Subcutaneous abdominal adipose tissue (tissue), 5 donors: ENCODE measurements at regions not wholly inside any gene's neighbourhood (a gene's known extent, or its start where the extent isn't known, plus 50 kb on each side); places are given as distances from the start of the nearest gene placed in this dataset.
A peak's percentile ranks its signal among the peaks of the same experiment; 100 is the strongest.
"Not testable (repeated sequence)": the region's sequence is repeated elsewhere in the genome, so short reads cannot be mapped to it uniquely, and the experiment has no call there.

ENCODE experiments used
- H3K27ac ChIP-seq: one replicate; pipeline ENCODE4 v1.7.0; 2013; ENCODE audit warnings: low read depth, mild to moderate bottlenecking, inconsistent platforms, low read length, moderate library complexity
- H3K27me3 ChIP-seq, 5 donors: one replicate each; pipeline ENCODE4 v1.7.0; 2013; ENCODE audit warnings: low read length in 5 of 5, inconsistent platforms in 1 of 5; ENCODE audit not compliant: control insufficient read depth in 5 of 5, insufficient read depth in 4 of 5
- H3K36me3 ChIP-seq, 5 donors: one replicate each; pipeline ENCODE4 v1.7.0; 2013; ENCODE audit warnings: low read length in 5 of 5; ENCODE audit not compliant: control insufficient read depth in 5 of 5, insufficient read depth in 5 of 5
- H3K4me1 ChIP-seq, 5 donors: one replicate each; pipeline ENCODE4 v1.7.0; 2013; ENCODE audit warnings: low read length in 5 of 5, mild to moderate bottlenecking in 3 of 5, moderate library complexity in 1 of 5; ENCODE audit not compliant: control insufficient read depth in 5 of 5, insufficient read depth in 5 of 5
- H3K4me3 ChIP-seq, 5 donors: one replicate each; pipeline ENCODE4 v1.7.0; 2013; ENCODE audit warnings: low read length in 5 of 5, low read depth in 1 of 5
- H3K9ac ChIP-seq, 5 donors: one replicate each; pipeline ENCODE4 v1.7.0; 2013; ENCODE audit warnings: low read length in 5 of 5, mild to moderate bottlenecking in 4 of 5, moderate library complexity in 3 of 5
- H3K9me3 ChIP-seq, 5 donors: one replicate each; pipeline ENCODE4 v1.7.0; 2013; ENCODE audit warnings: low read length in 5 of 5; ENCODE audit not compliant: control insufficient read depth in 5 of 5
- donor health status: healthy.
- donor health status: healthy.
- donor health status: healthy.
- donor health status: healthy.
- donor health status: healthy.

- Histone ChIP-seq H3K4me3 (no peak overlapping the region), H3K9ac (no peak overlapping the region), H3K27ac (no peak overlapping the region)
Observed at GRCh38 chr13:50230662-50230978, 215.4 kb downstream of the KCNRG start.

GRCh38 chr13:50233574-50233973, 218.3 kb downstream of the KCNRG start:
- not testable (repeated sequence) for H3K27ac ChIP-seq, H3K36me3 ChIP-seq, H3K9me3 ChIP-seq, H3K9ac ChIP-seq, H3K4me1 ChIP-seq, H3K4me3 ChIP-seq, H3K27me3 ChIP-seq

More at GRCh38 chr13:50230662-50230978, 215.4 kb downstream of the KCNRG start:
- no peaks in the 10 kb centered on the region for H3K9me3 ChIP-seq
- no peaks in the 10 kb centered on the region for H3K36me3 ChIP-seq
- peaks cover 0 to 10% (median 3%) of the 10 kb centered on the region in 5 donors for H3K4me1 ChIP-seq
- H3K27me3 ChIP-seq = no peaks in the 10 kb centered on the region

DNA sequence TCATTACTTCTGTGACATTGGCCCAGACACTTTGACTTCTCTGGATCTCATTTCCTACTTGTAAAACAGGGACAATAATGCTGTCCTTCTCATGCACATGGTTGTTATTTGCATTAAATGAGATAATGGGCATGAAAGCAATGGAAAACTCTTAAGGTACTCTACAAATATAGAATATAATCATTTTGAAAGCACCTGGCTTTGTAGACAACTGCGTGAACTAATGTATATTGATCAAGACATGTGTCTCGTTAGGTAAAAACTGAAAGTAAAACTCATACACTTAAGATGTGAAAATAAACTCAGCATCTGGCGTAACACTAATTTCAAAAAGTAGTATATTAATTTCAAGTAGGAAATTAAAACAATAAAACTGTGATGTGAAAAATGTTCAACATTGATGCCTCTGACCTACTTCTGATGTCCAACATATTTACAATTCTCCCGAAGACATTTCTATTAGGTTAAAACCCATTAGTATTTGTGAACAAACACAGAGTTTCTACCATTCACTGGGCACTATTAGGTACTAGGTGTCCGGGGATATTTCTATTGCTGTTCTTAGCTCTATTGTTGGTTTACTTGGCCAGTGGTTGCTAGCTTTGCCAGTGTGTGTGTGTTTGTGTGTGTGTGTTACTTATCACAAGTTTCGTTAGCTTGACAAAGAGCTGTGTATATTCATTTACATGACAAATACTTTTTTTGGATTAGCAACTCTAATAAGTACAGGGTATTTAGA, 220.5 kb downstream of the KCNRG start:
- Histone ChIP-seq H3K27me3 (no peaks in the 10 kb centered on the region), H3K9me3 (no peaks in the 10 kb centered on the region), H3K4me1 (peaks cover 0 to 4% (median 0%) of the 10 kb centered on the region in 5 donors), H3K9ac (no peak overlapping the region), H3K27ac (no peak overlapping the region), H3K4me3 (no peak overlapping the region), H3K36me3 (no peaks in the 10 kb centered on the region)

GRCh38 chr13:50236898-50237318, 221.7 kb downstream of the KCNRG start:
- no peak overlapping the region for H3K27ac ChIP-seq
- H3K4me3 ChIP-seq = peak overlapping the region in 1 of 5 donors; percentile 25
- no peak overlapping the region for H3K9ac ChIP-seq

DNA sequence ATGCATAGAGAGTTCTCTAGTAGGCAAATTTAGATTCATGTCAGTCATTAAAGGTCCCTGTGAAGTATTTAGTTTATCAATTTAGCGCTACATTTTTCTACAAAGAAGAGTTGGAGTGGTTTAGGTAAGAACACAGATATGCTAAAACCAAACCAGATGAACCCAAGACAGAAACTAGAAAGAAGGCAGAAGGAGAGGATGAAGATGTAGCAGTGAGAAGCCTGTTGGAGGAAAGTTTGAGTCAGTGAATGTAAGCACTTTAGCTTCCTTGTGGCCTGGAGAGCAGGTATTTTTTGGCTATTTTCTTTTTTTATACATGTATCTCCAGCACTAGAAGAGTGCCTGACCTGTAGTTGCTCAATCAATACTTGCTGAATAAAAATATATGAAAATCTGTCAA, 223.7 kb downstream of the KCNRG start:
- H3K27ac ChIP-seq = no peak overlapping the region
- no peak overlapping the region for H3K4me3 ChIP-seq
- peaks cover 0 to 4% (median 0%) of the 10 kb centered on the region in 5 donors for H3K4me1 ChIP-seq
- H3K9ac ChIP-seq = no peak overlapping the region
- no peaks in the 10 kb centered on the region for H3K27me3 ChIP-seq
- no peaks in the 10 kb centered on the region for H3K36me3 ChIP-seq
- no peaks in the 10 kb centered on the region for H3K9me3 ChIP-seq

More at GRCh38 chr13:50236898-50237318, 221.7 kb downstream of the KCNRG start:
- no peaks in the 10 kb centered on the region for H3K36me3 ChIP-seq
- H3K4me1 ChIP-seq = peaks cover 0 to 4% (median 0%) of the 10 kb centered on the region in 5 donors
- H3K9me3 ChIP-seq = no peaks in the 10 kb centered on the region
- H3K27me3 ChIP-seq = no peaks in the 10 kb centered on the region

GRCh38 chr13:50241479-50241878, 226.2 kb downstream of the KCNRG start:
- Histone ChIP-seq H3K9me3 (no peaks in the 10 kb centered on the region), H3K36me3 (no peaks in the 10 kb centered on the region), H3K4me1 (peaks cover 0 to 7% (median 4%) of the 10 kb centered on the region in 5 donors), H3K27ac (no peak overlapping the region), H3K4me3 (no peak overlapping the region), H3K27me3 (no peaks in the 10 kb centered on the region), H3K9ac (no peak overlapping the region)

DNA sequence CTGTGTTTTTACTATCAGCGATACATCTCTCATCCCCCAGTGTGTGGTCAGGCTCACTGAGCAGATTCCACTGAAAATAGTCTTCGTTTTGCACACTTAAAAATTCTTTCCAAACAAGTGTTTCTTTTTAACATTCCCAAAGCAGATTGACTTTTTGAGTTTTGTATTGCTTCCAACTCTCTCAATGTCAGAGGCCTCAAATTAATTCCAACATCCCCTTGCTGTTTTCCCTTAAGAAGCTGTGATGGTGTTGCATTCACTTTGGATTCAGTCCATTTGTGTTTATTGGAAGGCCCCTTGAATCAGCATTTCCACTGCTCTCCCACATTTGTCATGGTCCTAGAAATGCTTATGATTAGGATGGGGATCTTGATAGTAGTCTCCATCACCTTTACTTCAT, 228.7 kb downstream of the KCNRG start:
- no peaks in the 10 kb centered on the region for H3K9me3 ChIP-seq
- H3K4me1 ChIP-seq = peaks cover 0 to 7% (median 0%) of the 10 kb centered on the region in 5 donors
- no peaks in the 10 kb centered on the region for H3K36me3 ChIP-seq
- no peak overlapping the region for H3K27ac ChIP-seq
- no peak overlapping the region for H3K4me3 ChIP-seq
- no peak overlapping the region for H3K9ac ChIP-seq
- no peaks in the 10 kb centered on the region for H3K27me3 ChIP-seq

DNA sequence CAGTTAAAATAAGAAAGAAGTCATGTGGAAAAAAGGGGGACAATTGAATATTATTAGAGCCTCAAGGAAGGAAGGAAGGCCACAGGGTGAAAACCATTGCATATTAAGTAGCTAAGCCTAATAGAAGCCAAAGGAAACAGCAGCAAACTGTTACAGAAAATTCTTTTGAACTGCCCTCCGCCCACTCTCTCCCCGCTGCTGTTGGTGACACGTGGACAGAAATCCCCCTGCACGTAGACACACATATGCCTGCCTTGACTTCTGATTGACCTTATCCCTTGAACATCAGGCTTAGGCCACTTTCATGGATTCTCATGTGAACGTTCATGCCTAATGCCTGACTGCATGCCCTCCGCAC, 229.1 kb downstream of the KCNRG start:
- Histone ChIP-seq H3K27me3 (no peaks in the 10 kb centered on the region), H3K9me3 (no peaks in the 10 kb centered on the region), H3K27ac (no peak overlapping the region), H3K4me1 (peaks cover 0 to 7% (median 0%) of the 10 kb centered on the region in 5 donors), H3K9ac (no peak overlapping the region), H3K4me3 (no peak overlapping the region), H3K36me3 (no peaks in the 10 kb centered on the region)

GRCh38 chr13:50244713-50245574, 229.7 kb downstream of the KCNRG start:
- H3K4me1 ChIP-seq = peaks cover 0 to 7% (median 0%) of the 10 kb centered on the region in 5 donors
- no peak overlapping the region for H3K4me3 ChIP-seq
- no peak overlapping the region for H3K9ac ChIP-seq
- H3K27ac ChIP-seq = no peak overlapping the region
- no peaks in the 10 kb centered on the region for H3K27me3 ChIP-seq
- no peaks in the 10 kb centered on the region for H3K9me3 ChIP-seq
- no peaks in the 10 kb centered on the region for H3K36me3 ChIP-seq

DNA sequence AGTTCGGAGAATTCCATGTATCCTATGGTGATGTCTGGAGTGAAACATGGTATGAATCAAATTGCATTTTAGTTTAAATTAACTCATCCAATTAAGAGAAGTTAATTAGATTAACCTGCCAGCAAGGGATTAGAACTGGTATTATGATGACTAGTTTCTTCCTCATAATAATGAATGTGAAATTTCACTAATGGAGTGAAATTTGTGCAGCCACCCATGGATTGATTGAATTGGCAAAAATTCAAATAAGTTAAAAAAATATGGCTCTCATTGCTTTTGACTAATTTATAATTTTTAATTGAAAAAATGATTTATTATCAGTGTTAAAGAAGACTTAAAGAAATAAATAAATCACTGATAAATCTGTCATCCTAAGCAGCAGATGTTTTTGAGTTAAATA, 232.0 kb downstream of the KCNRG start:
- no peak overlapping the region for H3K9ac ChIP-seq
- no peak overlapping the region for H3K4me3 ChIP-seq
- peaks cover 0 to 7% (median 0%) of the 10 kb centered on the region in 5 donors for H3K4me1 ChIP-seq
- H3K27ac ChIP-seq = no peak overlapping the region
- H3K36me3 ChIP-seq = no peaks in the 10 kb centered on the region
- no peaks in the 10 kb centered on the region for H3K9me3 ChIP-seq
- H3K27me3 ChIP-seq = no peaks in the 10 kb centered on the region
